ENCODE measurements at regions not wholly inside any gene's neighbourhood (a gene's known extent, or its start where the extent isn't known, plus 50 kb on each side); places are given as distances from the start of the nearest gene placed in this dataset.
"Not testable (repeated sequence)": the region's sequence is repeated elsewhere in the genome, so short reads cannot be mapped to it uniquely, and the experiment has no call there.

GRCh38 chr14:85009506-85009905 is 520.4 kb upstream of the FLRT2 start:
- Histone ChIP-seq H3K27ac (ENCODE audit: low read depth in 1 of 2, low read length in 2 of 2) (no peak overlapping the region), H3K4me3 (ENCODE audit: low read length in 2 of 2) (no peak overlapping the region), H3K36me3 (ENCODE audit: control insufficient read depth in 1 of 2, insufficient read depth in 2 of 2, low read length in 1 of 2) (no peaks in the 10 kb centered on the region), H3K27me3 (ENCODE audit: control insufficient read depth in 1 of 2, insufficient read depth in 2 of 2, low read length in 1 of 2) (no peaks in the 10 kb centered on the region), H3K9me3 (ENCODE audit: control insufficient read depth, low read length) (peaks cover 4% of the 10 kb centered on the region), H3K4me1 (ENCODE audit: control insufficient read depth in 1 of 2, insufficient read depth in 2 of 2, low read length in 2 of 2) (no peaks in the 10 kb centered on the region)
- ATAC-seq (ENCODE audit: low FRiP score) (no peak), DNase-seq (no peak)
- WGBS, 2 donors = 68 to 69% methylated on average over 7 of the region's 7 CpGs
- intact Hi-C loops (cut with DNase I) = no loop called here

DNA sequence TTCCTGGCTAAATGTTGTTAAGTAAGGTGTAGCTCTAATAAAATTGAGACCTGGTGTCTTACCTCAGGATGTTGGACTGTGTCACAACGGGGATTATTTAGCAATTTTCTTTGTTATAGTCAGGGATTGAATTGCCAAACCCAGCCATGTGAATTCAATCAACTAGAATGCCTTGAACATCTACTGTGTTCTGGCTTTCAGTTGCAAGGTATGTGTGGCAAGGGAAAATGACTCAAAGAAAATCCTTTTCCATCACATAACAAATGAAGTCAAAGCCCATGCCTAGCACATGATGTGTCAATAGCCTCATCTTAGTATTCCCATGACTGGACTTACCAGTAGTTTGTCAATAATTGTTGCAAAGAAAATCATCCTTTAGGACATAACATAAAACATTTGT is 519.8 kb upstream of the FLRT2 start:
- Histone ChIP-seq H3K4me1 (ENCODE audit: control insufficient read depth in 1 of 2, insufficient read depth in 2 of 2, low read length in 2 of 2) (no peaks in the 10 kb centered on the region), H3K9me3 (ENCODE audit: control insufficient read depth, low read length) (peaks cover 4% of the 10 kb centered on the region), H3K4me3 (ENCODE audit: low read length in 2 of 2) (no peak overlapping the region), H3K27me3 (ENCODE audit: control insufficient read depth in 1 of 2, insufficient read depth in 2 of 2, low read length in 1 of 2) (no peaks in the 10 kb centered on the region), H3K27ac (ENCODE audit: low read depth in 1 of 2, low read length in 2 of 2) (no peak overlapping the region), H3K36me3 (ENCODE audit: control insufficient read depth in 1 of 2, insufficient read depth in 2 of 2, low read length in 1 of 2) (no peaks in the 10 kb centered on the region)
- ATAC-seq (ENCODE audit: low FRiP score) = no peak
- no peak for DNase-seq
- intact Hi-C loops (cut with DNase I) = no loop called here
- WGBS, 2 donors = 80 to 83% methylated on average over 1 of the region's 1 CpG

DNA sequence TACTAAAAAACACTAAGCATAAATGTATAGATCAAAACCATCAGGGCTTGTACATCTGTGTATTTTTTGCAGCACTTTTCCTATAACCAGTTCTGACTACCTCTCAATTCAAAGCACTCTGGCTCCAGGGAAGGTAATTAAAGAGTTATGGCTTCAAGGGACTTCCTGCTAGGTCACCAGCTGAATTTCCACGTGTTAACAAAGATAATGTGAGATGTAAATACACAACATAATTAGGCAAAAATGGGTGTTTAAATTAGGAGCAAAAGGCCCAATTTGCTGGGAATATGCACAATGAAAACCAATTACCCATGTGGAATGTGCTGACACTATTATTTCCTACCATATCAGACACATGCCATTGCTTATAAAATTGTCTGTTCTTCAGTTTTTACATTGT is 513.4 kb upstream of the FLRT2 start:
- DNase-seq (no peak), ATAC-seq (ENCODE audit: low FRiP score) (no peak)
- H3K9me3 ChIP-seq (ENCODE audit: control insufficient read depth, low read length) = no peaks in the 10 kb centered on the region
- H3K4me1 ChIP-seq (ENCODE audit: control insufficient read depth in 1 of 2, insufficient read depth in 2 of 2, low read length in 2 of 2) = no peaks in the 10 kb centered on the region
- H3K27me3 ChIP-seq (ENCODE audit: control insufficient read depth in 1 of 2, insufficient read depth in 2 of 2, low read length in 1 of 2) = no peaks in the 10 kb centered on the region
- no peak overlapping the region for H3K4me3 ChIP-seq (ENCODE audit: low read length in 2 of 2)
- intact Hi-C loops (cut with DNase I) = no loop called here
- H3K27ac ChIP-seq (ENCODE audit: low read depth in 1 of 2, low read length in 2 of 2) = no peak overlapping the region
- 18 to 26% methylated on average over 1 of the region's 1 CpG for WGBS, 2 donors
- no peaks in the 10 kb centered on the region for H3K36me3 ChIP-seq (ENCODE audit: control insufficient read depth in 1 of 2, insufficient read depth in 2 of 2, low read length in 1 of 2)

DNA sequence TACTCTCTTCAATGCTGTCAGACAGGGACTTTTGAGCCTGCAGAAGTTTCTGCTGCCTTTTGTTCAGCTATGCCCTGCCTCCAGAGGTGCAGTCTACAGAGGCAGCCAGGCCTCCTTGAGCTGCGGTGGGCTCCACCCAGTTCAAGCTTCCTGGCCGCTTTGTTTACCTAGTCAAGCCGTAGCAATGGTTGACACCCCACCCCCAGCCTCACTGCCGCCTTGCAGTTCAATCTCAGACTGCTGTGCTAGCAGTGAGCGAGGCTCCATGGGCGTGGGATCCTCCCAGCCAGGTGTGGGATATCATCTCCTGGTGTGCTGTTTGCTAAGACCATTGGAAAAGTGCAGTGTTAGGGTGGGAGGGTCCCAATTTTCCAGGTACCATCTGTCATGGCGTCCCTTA is 506.1 kb upstream of the FLRT2 start:
- ATAC-seq (ENCODE audit: low FRiP score); intact Hi-C loops (cut with DNase I); H3K27ac ChIP-seq (ENCODE audit: low read depth in 1 of 2, low read length in 2 of 2); H3K36me3 ChIP-seq (ENCODE audit: control insufficient read depth in 1 of 2, insufficient read depth in 2 of 2, low read length in 1 of 2); H3K4me1 ChIP-seq (ENCODE audit: control insufficient read depth in 1 of 2, insufficient read depth in 2 of 2, low read length in 2 of 2); H3K9me3 ChIP-seq (ENCODE audit: control insufficient read depth, low read length); DNase-seq; H3K4me3 ChIP-seq (ENCODE audit: low read length in 2 of 2); H3K27me3 ChIP-seq (ENCODE audit: control insufficient read depth in 1 of 2, insufficient read depth in 2 of 2, low read length in 1 of 2): not testable (repeated sequence)
- 84 to 86% methylated on average over 7 of the region's 7 CpGs for whole genome bisulfite sequencing, 2 donors

- 70 to 77% methylated on average over 2 of the region's 2 CpGs for WGBS, 2 donors
These were observed 505.0 kb upstream of the FLRT2 start for GRCh38 chr14:85024931-85025330.

GRCh38 chr14:85027681-85028370 is 502.1 kb upstream of the FLRT2 start:
- 72 to 77% methylated on average over 2 of the region's 2 CpGs for WGBS, 2 donors

More at GRCh38 chr14:85024931-85025330, 505.0 kb upstream of the FLRT2 start:
- Histone ChIP-seq H3K27ac (ENCODE audit: low read depth in 1 of 2, low read length in 2 of 2) (no peak overlapping the region), H3K36me3 (ENCODE audit: control insufficient read depth in 1 of 2, insufficient read depth in 2 of 2, low read length in 1 of 2) (no peaks in the 10 kb centered on the region), H3K4me3 (ENCODE audit: low read length in 2 of 2) (no peak overlapping the region), H3K9me3 (ENCODE audit: control insufficient read depth, low read length) (peaks cover 1% of the 10 kb centered on the region), H3K4me1 (ENCODE audit: control insufficient read depth in 1 of 2, insufficient read depth in 2 of 2, low read length in 2 of 2) (no peaks in the 10 kb centered on the region), H3K27me3 (ENCODE audit: control insufficient read depth in 1 of 2, insufficient read depth in 2 of 2, low read length in 1 of 2) (no peaks in the 10 kb centered on the region)
- intact Hi-C loops (cut with DNase I) = no loop called here
- DNase-seq (no peak), ATAC-seq (ENCODE audit: low FRiP score) (no peak)

DNA sequence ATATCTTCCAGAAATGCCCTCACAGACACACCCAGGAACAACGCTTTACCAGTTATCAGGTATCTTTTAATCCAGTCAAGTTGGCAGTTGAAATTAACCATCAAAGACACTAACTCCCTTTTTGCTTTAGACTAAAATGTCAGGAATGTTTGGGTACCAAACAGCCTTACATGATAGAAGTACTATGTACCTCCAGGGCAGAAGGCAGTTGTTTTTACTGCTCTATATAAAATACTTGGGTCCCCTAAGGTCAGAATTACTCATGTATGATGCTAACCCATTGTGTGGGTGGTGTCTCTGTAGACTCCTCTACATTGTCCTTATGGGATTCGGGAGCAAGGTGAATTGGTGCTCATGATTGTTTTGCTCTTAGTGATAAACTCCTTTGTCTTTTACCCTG is 492.5 kb upstream of the FLRT2 start:
- Histone ChIP-seq H3K27ac (ENCODE audit: low read depth in 1 of 2, low read length in 2 of 2) (no peak overlapping the region), H3K4me1 (ENCODE audit: control insufficient read depth in 1 of 2, insufficient read depth in 2 of 2, low read length in 2 of 2) (no peaks in the 10 kb centered on the region), H3K4me3 (ENCODE audit: low read length in 2 of 2) (no peak overlapping the region), H3K36me3 (ENCODE audit: control insufficient read depth in 1 of 2, insufficient read depth in 2 of 2, low read length in 1 of 2) (no peaks in the 10 kb centered on the region), H3K9me3 (ENCODE audit: control insufficient read depth, low read length) (no peaks in the 10 kb centered on the region), H3K27me3 (ENCODE audit: control insufficient read depth in 1 of 2, insufficient read depth in 2 of 2, low read length in 1 of 2) (no peaks in the 10 kb centered on the region)
- 96% methylated on average over 2 of the region's 2 CpGs for WGBS, 2 donors
- ATAC-seq (ENCODE audit: low FRiP score) (no peak), DNase-seq (no peak)
- intact Hi-C loops (cut with DNase I) = no loop called here

More at GRCh38 chr14:85027681-85028370, 502.1 kb upstream of the FLRT2 start:
- H3K4me1 ChIP-seq (ENCODE audit: control insufficient read depth in 1 of 2, insufficient read depth in 2 of 2, low read length in 2 of 2) = no peaks in the 10 kb centered on the region
- no peaks in the 10 kb centered on the region for H3K36me3 ChIP-seq (ENCODE audit: control insufficient read depth in 1 of 2, insufficient read depth in 2 of 2, low read length in 1 of 2)
- no peak for DNase-seq
- no peak for ATAC-seq (ENCODE audit: low FRiP score)
- no peak overlapping the region for H3K27ac ChIP-seq (ENCODE audit: low read depth in 1 of 2, low read length in 2 of 2)
- no peak overlapping the region for H3K4me3 ChIP-seq (ENCODE audit: low read length in 2 of 2)
- no peaks in the 10 kb centered on the region for H3K27me3 ChIP-seq (ENCODE audit: control insufficient read depth in 1 of 2, insufficient read depth in 2 of 2, low read length in 1 of 2)
- peaks cover 1% of the 10 kb centered on the region for H3K9me3 ChIP-seq (ENCODE audit: control insufficient read depth, low read length)
- intact Hi-C loops (cut with DNase I) = no loop called here

DNA sequence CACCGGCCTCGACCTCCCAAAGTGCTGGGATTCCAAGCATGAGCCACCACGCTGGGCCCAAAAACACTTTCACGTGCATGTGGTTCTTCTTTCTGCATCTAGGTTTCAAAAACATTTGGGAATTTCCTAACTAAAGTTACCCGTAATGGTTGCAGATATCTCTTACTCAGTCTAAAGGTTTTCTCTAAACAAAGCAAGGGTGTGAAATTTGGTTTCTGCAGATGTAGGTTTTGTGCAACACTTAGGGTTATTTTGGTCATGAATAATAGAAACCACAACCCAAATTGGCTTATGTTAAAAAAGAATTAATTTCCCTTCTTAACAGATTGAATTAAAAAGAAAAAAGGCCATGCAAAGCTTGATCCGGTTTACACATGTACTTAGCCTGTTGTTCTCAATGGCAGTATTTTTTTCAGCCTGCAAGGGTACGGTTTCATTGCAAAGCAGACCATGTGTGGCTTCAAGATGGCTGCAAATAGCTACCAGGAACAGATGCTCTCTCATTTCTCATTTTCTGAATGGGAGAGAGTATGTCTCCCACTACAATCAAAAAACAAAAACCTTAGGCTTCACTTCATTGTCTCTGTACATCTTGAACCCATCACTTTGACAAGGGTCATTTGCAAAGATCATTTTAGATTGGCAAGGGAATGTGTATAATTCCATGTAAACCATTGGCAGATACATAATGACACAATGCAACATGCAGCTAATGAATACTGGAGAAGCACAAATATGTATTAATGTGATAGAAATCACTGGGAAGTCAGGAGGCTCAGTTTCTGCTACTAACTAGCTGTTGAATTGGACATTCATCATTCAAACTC is 491.2 kb upstream of the FLRT2 start:
- Histone ChIP-seq H3K9me3 (ENCODE audit: control insufficient read depth, low read length) (no peaks in the 10 kb centered on the region), H3K27me3 (ENCODE audit: control insufficient read depth in 1 of 2, insufficient read depth in 2 of 2, low read length in 1 of 2) (no peaks in the 10 kb centered on the region), H3K4me3 (ENCODE audit: low read length in 2 of 2) (no peak overlapping the region), H3K4me1 (ENCODE audit: control insufficient read depth in 1 of 2, insufficient read depth in 2 of 2, low read length in 2 of 2) (no peaks in the 10 kb centered on the region), H3K36me3 (ENCODE audit: control insufficient read depth in 1 of 2, insufficient read depth in 2 of 2, low read length in 1 of 2) (no peaks in the 10 kb centered on the region), H3K27ac (ENCODE audit: low read depth in 1 of 2, low read length in 2 of 2) (no peak overlapping the region)
- DNase-seq (no peak), ATAC-seq (ENCODE audit: low FRiP score) (no peak)
- intact Hi-C loops (cut with DNase I) = no loop called here
- 97% methylated on average over 7 of the region's 7 CpGs for WGBS, 2 donors

DNA sequence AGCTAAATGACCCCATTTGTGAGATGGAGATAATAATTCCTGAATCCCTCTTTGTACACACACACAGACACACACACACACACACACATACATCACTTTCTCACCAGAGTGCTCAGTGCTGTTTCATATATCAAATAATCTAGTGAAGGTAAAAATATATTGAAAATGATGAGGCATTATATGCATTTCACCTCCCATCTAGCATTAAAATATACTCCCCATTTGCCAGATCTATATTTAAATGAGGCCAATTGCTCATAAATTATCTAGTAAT is 490.7 kb upstream of the FLRT2 start:
- peaks cover 1% of the 10 kb centered on the region for H3K9me3 ChIP-seq (ENCODE audit: control insufficient read depth, low read length)
- no peak overlapping the region for H3K4me3 ChIP-seq (ENCODE audit: low read length in 2 of 2)
- no peaks in the 10 kb centered on the region for H3K4me1 ChIP-seq (ENCODE audit: control insufficient read depth in 1 of 2, insufficient read depth in 2 of 2, low read length in 2 of 2)
- ATAC-seq (ENCODE audit: low FRiP score) = no peak
- H3K36me3 ChIP-seq (ENCODE audit: control insufficient read depth in 1 of 2, insufficient read depth in 2 of 2, low read length in 1 of 2) = no peaks in the 10 kb centered on the region
- no peak overlapping the region for H3K27ac ChIP-seq (ENCODE audit: low read depth in 1 of 2, low read length in 2 of 2)
- intact Hi-C loops (cut with DNase I) = no loop called here
- H3K27me3 ChIP-seq (ENCODE audit: control insufficient read depth in 1 of 2, insufficient read depth in 2 of 2, low read length in 1 of 2) = no peaks in the 10 kb centered on the region
- DNase-seq = no peak

Measured in aorta (tissue), 5 donors.